MM.1S (cell line): ENCODE measurements at regions not wholly inside any gene's neighbourhood (a gene's known extent, or its start where the extent isn't known, plus 50 kb on each side); places are given as distances from the start of the nearest gene placed in this dataset.

Experiments
- DNase-seq: peaks from one replicate; pipeline ENCODE4 v3.0.0-alpha.2; 2015
- H2AFZ ChIP-seq: fragments of 300-600 bp; sonication (generic); 2 replicates; pipeline ENCODE4 v1.6.0; 2016; ENCODE audit warnings: antibody characterized with exemption, low read length
- H3F3A ChIP-seq: fragments of 300-600 bp; sonication (generic); 2 replicates; pipeline ENCODE4 v1.6.1; 2016; ENCODE audit warnings: mild to moderate bottlenecking, antibody characterized with exemption, low read length, moderate library complexity, mixed read lengths; ENCODE audit not compliant: insufficient read depth
- H3K27ac ChIP-seq: fragments of 300-600 bp; sonication (generic); 2 replicates; pipeline ENCODE4 v1.5.1; 2016; ENCODE audit warnings: mild to moderate bottlenecking, low read length
- H3K27me3 ChIP-seq: fragments of 300-600 bp; sonication (generic); replicated peaks from 2 replicates; pipeline ENCODE4 v1.6.0; 2016; ENCODE audit warnings: low read length; ENCODE audit not compliant: insufficient read depth
- H3K36me3 ChIP-seq: fragments of 300-600 bp; sonication (generic); replicated peaks from 2 replicates; pipeline ENCODE4 v1.6.1; 2016; ENCODE audit warnings: mild to moderate bottlenecking, low read length, mixed read lengths; ENCODE audit not compliant: insufficient read depth
- H3K4me1 ChIP-seq: fragments of 300-600 bp; sonication (generic); 2 replicates; pipeline ENCODE4 v1.6.1; 2016; ENCODE audit warnings: low read length, mixed read lengths
- H3K4me2 ChIP-seq: fragments of 300-600 bp; sonication (generic); 2 replicates; pipeline ENCODE4 v1.6.0; 2016; ENCODE audit warnings: low read depth, low read length
- H3K4me3 ChIP-seq: fragments of 300-600 bp; sonication (generic); 2 replicates; pipeline ENCODE4 v1.5.1; 2016; ENCODE audit warnings: low read length, mixed read lengths
- H3K79me2 ChIP-seq: fragments of 300-600 bp; sonication (generic); 2 replicates; pipeline ENCODE4 v1.6.1; 2016; ENCODE audit warnings: mixed run types, low read length, mixed read lengths
- H3K9ac ChIP-seq: fragments of 300-600 bp; sonication (generic); 2 replicates; pipeline ENCODE4 v1.6.1; 2016; ENCODE audit warnings: low read length, mixed read lengths
- H3K9me2 ChIP-seq: fragments of 300-600 bp; sonication (generic); replicated peaks from 2 replicates; pipeline ENCODE4 v1.6.1; 2016; ENCODE audit warnings: mild to moderate bottlenecking, low read length, mixed read lengths; ENCODE audit not compliant: insufficient read depth
- H3K9me3 ChIP-seq: fragments of 300-600 bp; sonication (generic); replicated peaks from 2 replicates; pipeline ENCODE4 v1.6.1; 2016; ENCODE audit warnings: mild to moderate bottlenecking, low read length, mixed read lengths; ENCODE audit not compliant: insufficient read depth
- H4K20me1 ChIP-seq: fragments of 300-600 bp; sonication (generic); 2 replicates; pipeline ENCODE4 v1.6.1; 2016; ENCODE audit warnings: mild to moderate bottlenecking, low read length, moderate library complexity, mixed read lengths; ENCODE audit not compliant: insufficient read depth
- EZH2 ChIP-seq: fragments of 300-600 bp; sonication (generic); optimal IDR thresholded peaks from 2 replicates; pipeline ENCODE3; 2017; ENCODE audit warnings: low read depth, mild to moderate bottlenecking, antibody characterized with exemption, low read length, mixed read lengths
- EZH2phosphoT487 ChIP-seq: fragments of 300-600 bp; sonication (generic); IDR thresholded peaks from 2 replicates; pipeline ENCODE4 v1.6.1; 2018; ENCODE audit warnings: antibody characterized with exemption, low read length
- TF ChIP-seq, protein P1 (sequence below): fragments of 300-600 bp; sonication (generic); IDR thresholded peaks from 2 replicates; pipeline ENCODE4 v1.5.1; 2016; ENCODE audit warnings: antibody characterized with exemption, low read length, mixed read lengths

DNA sequence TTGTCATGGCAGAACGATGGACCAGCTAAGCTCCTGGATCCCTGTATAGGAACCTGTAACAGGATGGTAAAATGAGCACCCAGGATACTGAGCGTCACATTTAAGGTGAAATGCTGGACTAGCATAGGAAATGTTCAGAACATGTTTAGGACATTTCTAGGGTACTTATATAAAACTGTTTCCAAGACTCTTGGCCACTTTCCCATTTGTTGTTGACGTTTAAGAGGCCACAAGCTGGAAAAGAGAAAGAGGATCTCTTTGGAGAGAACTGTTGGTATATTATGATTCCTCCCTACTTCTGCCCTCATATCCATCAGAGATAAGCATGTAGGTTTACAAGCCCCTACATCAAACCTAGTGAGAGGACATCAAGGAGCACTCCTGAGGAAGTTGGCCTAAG, 57.5 kb downstream of the SCN11A start:
- Histone ChIP-seq H3F3A (no peaks in the 10 kb centered on the region), H3K4me2 (no peak overlapping the region), H3K79me2 (no peaks in the 10 kb centered on the region), H3K27me3 (no peaks in the 10 kb centered on the region), H3K27ac (no peak overlapping the region), H2AFZ (no peak overlapping the region), H3K4me1 (no peaks in the 10 kb centered on the region), H3K9ac (no peak overlapping the region), H3K9me2 (no peaks in the 10 kb centered on the region), H3K36me3 (no peaks in the 10 kb centered on the region), H3K9me3 (no peaks in the 10 kb centered on the region), H4K20me1 (no peaks in the 10 kb centered on the region), H3K4me3 (no peak overlapping the region)
- no peak for DNase-seq
- TF ChIP-seq, protein P1, sequence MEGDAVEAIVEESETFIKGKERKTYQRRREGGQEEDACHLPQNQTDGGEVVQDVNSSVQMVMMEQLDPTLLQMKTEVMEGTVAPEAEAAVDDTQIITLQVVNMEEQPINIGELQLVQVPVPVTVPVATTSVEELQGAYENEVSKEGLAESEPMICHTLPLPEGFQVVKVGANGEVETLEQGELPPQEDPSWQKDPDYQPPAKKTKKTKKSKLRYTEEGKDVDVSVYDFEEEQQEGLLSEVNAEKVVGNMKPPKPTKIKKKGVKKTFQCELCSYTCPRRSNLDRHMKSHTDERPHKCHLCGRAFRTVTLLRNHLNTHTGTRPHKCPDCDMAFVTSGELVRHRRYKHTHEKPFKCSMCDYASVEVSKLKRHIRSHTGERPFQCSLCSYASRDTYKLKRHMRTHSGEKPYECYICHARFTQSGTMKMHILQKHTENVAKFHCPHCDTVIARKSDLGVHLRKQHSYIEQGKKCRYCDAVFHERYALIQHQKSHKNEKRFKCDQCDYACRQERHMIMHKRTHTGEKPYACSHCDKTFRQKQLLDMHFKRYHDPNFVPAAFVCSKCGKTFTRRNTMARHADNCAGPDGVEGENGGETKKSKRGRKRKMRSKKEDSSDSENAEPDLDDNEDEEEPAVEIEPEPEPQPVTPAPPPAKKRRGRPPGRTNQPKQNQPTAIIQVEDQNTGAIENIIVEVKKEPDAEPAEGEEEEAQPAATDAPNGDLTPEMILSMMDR: no peak
- TF ChIP-seq EZH2phosphoT487 (no peak), EZH2 (no peak)

DNA sequence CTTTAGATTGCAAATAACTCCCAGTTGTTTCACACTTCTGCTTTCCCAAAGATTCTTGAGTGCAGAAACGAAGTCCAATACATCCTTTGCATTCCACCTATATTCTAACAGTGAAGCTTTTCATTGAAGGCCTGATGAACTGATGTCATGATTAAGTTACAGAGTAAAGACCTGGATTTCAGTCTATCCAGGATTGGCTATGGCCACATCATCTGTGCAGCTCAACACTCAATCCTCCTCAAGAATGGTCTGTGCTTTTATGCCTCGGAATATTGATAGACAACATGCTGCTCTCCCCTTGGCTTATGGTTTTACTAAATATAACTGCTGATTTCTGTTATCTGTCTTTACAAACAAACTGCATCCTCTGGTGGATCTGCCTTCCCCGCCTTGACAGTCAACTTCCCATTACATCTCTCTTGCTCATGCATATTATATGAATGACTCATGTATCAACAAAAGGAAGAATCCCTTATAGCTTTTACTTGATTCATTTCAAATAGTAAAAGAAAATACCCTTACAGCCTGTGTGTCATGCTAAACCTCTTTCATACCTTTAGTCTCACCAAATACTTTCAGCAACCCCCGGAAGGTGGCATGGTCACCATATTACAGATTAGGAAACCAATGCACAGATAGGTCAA, 59.5 kb downstream of the SCN11A start:
- no peak overlapping the region for H3K9ac ChIP-seq
- no peaks in the 10 kb centered on the region for H3K27me3 ChIP-seq
- H3K27ac ChIP-seq: no peak overlapping the region
- H3K4me1 ChIP-seq: no peaks in the 10 kb centered on the region
- no peaks in the 10 kb centered on the region for H4K20me1 ChIP-seq
- H3K9me3 ChIP-seq: no peaks in the 10 kb centered on the region
- no peaks in the 10 kb centered on the region for H3K9me2 ChIP-seq
- DNase-seq: no peak
- H3F3A ChIP-seq: no peaks in the 10 kb centered on the region
- H3K4me2 ChIP-seq: no peak overlapping the region
- no peak for TF ChIP-seq EZH2phosphoT487
- TF ChIP-seq EZH2: no peak
- TF ChIP-seq, protein P1: no peak
- no peak overlapping the region for H2AFZ ChIP-seq
- no peaks in the 10 kb centered on the region for H3K36me3 ChIP-seq
- H3K79me2 ChIP-seq: no peaks in the 10 kb centered on the region
- H3K4me3 ChIP-seq: no peak overlapping the region

DNA sequence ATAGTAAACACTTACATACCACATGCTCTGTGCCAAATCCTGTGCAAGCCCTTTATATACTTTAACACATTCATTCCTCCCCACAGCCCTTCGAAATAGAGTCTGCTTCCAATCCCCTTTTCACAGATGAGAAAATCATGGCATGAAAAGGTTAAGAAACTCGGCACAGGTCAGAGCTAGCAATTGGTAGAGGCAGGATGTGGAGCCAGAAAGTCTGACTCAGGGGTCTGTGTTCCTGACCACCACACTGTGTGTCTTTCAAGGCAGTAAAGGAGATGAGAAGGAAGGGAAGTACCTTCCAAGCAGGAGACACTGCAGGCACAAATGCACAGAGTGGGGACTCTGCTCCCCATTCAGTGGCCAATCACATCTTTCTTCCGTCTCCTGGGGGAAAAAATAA, 61.1 kb downstream of the SCN11A start:
- Histone ChIP-seq H3K9me3 (no peaks in the 10 kb centered on the region), H4K20me1 (no peaks in the 10 kb centered on the region), H3K36me3 (no peaks in the 10 kb centered on the region), H3K4me3 (no peak overlapping the region), H3K9me2 (no peaks in the 10 kb centered on the region), H2AFZ (no peak overlapping the region), H3K27ac (no peak overlapping the region), H3K4me1 (no peaks in the 10 kb centered on the region), H3F3A (no peaks in the 10 kb centered on the region), H3K79me2 (no peaks in the 10 kb centered on the region), H3K27me3 (no peaks in the 10 kb centered on the region), H3K4me2 (no peak overlapping the region), H3K9ac (no peak overlapping the region)
- TF ChIP-seq, protein P1: no peak
- TF ChIP-seq EZH2: no peak
- TF ChIP-seq EZH2phosphoT487: no peak
- no peak for DNase-seq
